ENCODE measurements at regions not wholly inside any gene's neighbourhood (a gene's known extent, or its start where the extent isn't known, plus 50 kb on each side); places are given as distances from the start of the nearest gene placed in this dataset.
"Not testable (repeated sequence)": the region's sequence is repeated elsewhere in the genome, so short reads cannot be mapped to it uniquely, and the experiment has no call there.

DNA sequence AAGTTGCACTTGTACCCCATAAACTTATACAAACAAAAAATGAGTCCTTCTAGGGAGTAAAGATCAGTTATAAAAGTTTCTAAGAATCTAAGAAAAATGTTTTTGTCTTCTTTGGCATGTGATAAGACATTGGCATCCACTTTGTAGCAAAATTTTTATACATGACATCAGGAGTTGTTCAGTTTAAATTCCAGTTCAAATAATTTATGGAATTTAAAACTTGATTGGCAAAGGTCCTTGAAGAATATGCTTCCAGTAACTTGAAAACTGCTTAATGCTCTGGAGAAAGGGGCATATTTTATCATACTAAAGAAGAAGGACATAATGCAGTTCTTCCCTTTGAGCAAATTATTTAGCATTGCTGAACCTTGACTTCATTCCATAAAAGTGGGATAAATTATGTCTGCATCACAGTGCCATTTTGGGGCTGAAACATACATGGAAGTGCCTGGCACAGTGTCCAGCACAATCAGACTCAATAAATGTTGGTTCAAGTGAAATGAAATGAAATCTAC lies 163.3 kb upstream of the IL15 start:
- no peak for TF ChIP-seq CTCF (IDR thresholded peaks at IDR 0.05; ENCODE audit: insufficient read depth, low read depth, low read length)
- DNase-seq (ENCODE audit: low read depth) = no peak
- H3K4me3 ChIP-seq (ENCODE audit: low read depth, low read length) = no peak overlapping the region

DNA sequence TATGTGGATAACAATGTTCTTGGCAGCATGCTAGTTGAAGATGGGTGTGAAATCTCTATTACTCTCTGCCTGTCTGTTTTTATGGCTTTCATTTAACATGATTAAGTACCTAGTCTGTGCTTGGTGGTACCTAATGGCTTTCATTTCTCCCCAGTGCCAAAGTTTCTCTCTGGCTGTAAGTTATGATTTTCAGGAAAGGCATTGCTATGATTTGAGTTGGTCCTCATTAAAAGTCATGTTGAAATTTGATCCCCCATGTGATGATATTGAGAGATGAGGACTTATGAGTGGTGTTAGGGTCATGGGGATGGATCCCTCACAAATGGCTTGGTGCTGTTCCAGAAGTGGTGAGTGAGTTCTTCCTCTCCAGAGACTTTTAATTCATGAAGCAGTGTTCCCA lies 162.4 kb upstream of the IL15 start:
- H3K4me3 ChIP-seq (ENCODE audit: low read depth, low read length) = no peak overlapping the region
- DNase-seq (ENCODE audit: low read depth) = peak; percentile 42
- TF ChIP-seq CTCF (IDR thresholded peaks at IDR 0.05; ENCODE audit: insufficient read depth, low read depth, low read length) = no peak

GRCh38 chr4:141480950-141481349 lies 155.4 kb upstream of the IL15 start:
- no peak for TF ChIP-seq CTCF (IDR thresholded peaks at IDR 0.05; ENCODE audit: insufficient read depth, low read depth, low read length)
- no peak overlapping the region for H3K4me3 ChIP-seq (ENCODE audit: low read depth, low read length)
- no peak for DNase-seq (ENCODE audit: low read depth)

- not testable (repeated sequence) for DNase-seq (ENCODE audit: low read depth)
These were observed 152.1 kb upstream of the IL15 start for GRCh38 chr4:141484298-141484697.

DNA sequence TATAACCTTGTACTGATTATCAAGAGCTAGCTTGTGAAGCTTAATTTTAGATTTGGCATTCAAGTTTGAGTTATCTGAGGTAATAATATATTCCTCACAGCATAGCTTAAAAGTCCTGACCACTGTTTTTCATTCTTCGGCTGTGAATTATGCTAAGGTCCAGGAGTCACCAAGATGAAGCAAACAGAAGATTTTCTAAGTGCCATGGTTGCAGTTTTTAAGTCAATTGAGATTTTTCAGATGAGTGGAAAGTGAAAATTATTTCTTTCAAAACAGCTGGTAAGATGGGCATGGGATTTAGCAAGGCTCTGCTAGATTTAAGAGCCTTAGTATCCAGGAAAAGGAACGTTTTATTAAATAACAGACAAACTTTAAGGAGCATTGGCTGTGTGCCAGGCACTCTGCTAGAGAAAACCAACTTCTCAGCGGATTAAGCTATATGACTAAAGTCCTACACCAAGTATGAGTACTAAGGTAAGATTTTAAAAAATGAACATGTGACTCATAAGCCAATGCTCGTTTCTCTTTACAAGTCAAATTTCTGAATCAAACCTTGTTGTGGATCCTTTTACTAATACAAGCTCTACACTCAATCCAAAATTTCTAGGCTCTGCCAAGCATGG lies 149.9 kb upstream of the IL15 start:
- DNase-seq (ENCODE audit: low read depth) = peak; percentile 62
- H3K4me3 ChIP-seq (ENCODE audit: low read depth, low read length) = no peak overlapping the region
- TF ChIP-seq CTCF (IDR thresholded peaks at IDR 0.05; ENCODE audit: insufficient read depth, low read depth, low read length) = no peak

More at GRCh38 chr4:141484298-141484697, 152.1 kb upstream of the IL15 start:
- H3K4me3 ChIP-seq (ENCODE audit: low read depth, low read length) = not testable (repeated sequence)

DNA sequence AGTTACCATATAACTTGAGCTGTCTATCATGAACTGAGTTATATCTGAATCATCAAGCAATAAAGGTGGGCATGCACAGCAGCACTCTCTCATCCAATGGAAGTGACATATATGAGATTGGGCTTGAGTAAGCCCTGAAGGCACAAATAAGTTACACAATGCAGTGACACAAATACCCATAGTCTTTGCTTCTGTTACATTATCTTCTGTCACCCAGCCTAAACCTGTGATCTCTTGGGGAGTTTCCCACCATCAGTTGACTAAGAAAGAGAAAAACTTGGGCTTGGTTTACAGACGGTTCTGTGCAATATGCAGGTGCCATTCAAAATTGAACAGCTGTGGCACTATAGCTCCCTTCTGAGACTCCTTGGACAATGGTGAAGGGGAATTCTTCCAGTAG lies 138.8 kb upstream of the IL15 start:
- no peak for TF ChIP-seq CTCF (IDR thresholded peaks at IDR 0.05; ENCODE audit: insufficient read depth, low read depth, low read length)
- DNase-seq (ENCODE audit: low read depth) = no peak
- H3K4me3 ChIP-seq (ENCODE audit: low read depth, low read length) = no peak overlapping the region

DNA sequence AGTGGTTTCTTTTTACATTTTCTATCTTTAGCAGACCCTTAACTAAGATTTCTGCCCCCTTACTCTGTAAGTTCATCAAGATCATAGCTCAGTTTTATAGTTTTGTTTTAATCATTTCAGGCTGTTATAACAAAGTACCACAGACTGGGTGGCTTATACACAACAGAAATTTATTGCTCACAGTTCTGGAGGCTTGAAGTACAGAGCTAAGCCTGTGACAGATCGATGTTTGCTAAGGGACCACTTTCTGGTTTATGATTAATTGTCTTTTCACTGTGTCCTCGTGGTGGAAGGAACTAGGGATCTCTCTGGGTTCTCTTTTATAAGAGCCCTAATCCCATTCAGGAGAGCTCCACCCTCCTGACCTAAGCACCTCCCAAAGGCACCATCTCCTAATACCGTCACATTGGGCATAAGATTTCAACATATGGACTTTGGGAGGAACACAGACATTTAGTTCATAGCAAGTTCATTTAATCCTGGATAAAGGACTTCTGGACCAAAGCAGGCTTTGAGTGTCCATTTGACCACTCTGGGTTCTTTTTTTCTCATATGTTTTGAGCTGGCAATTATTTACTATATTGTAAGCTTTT lies 137.0 kb upstream of the IL15 start:
- H3K4me3 ChIP-seq (ENCODE audit: low read depth, low read length) = no peak overlapping the region
- DNase-seq (ENCODE audit: low read depth) = no peak
- TF ChIP-seq CTCF (IDR thresholded peaks at IDR 0.05; ENCODE audit: insufficient read depth, low read depth, low read length) = no peak

Measured in fibroblast of villous mesenchyme (primary cell).